ENCODE measurements at regions not wholly inside any gene's neighbourhood (a gene's known extent, or its start where the extent isn't known, plus 50 kb on each side); places are given as distances from the start of the nearest gene placed in this dataset.
"Not testable (repeated sequence)": the region's sequence is repeated elsewhere in the genome, so short reads cannot be mapped to it uniquely, and the experiment has no call there.

- H3K4me3 ChIP-seq (ENCODE audit: low read length in 2 of 2), result no peak overlapping the region
- no peak for DNase-seq (ENCODE audit: low read depth in 6 of 9, low spot score in 9 of 9)
- no peaks in the 10 kb centered on the region for H3K36me3 ChIP-seq (ENCODE audit: control insufficient read depth in 2 of 2, insufficient read depth in 2 of 2, low read length in 1 of 2)
- H3K27me3 ChIP-seq (ENCODE audit: control insufficient read depth in 2 of 2, insufficient read depth in 1 of 2, low read length in 1 of 2), result no peaks in the 10 kb centered on the region
- no peak overlapping the region for H3K27ac ChIP-seq (ENCODE audit: low read depth in 1 of 2, low read length in 1 of 2)
- H3K9me3 ChIP-seq (ENCODE audit: control insufficient read depth in 2 of 2, insufficient read depth in 1 of 2, low read length in 1 of 2), result no peaks in the 10 kb centered on the region
- 90% methylated on average over 4 of the region's 4 CpGs for WGBS
- no peaks in the 10 kb centered on the region for H3K4me1 ChIP-seq (ENCODE audit: control insufficient read depth in 2 of 2, insufficient read depth in 2 of 2, low read length in 2 of 2)
Observed at GRCh38 chr1:177869586-177869985, 100.3 kb downstream of the SEC16B start.

- not testable (repeated sequence) for H3K27ac ChIP-seq (ENCODE audit: low read depth in 1 of 2, low read length in 1 of 2); H3K27me3 ChIP-seq (ENCODE audit: control insufficient read depth in 2 of 2, insufficient read depth in 1 of 2, low read length in 1 of 2); DNase-seq (ENCODE audit: low read depth in 6 of 9, low spot score in 9 of 9); H3K4me3 ChIP-seq (ENCODE audit: low read length in 2 of 2); H3K36me3 ChIP-seq (ENCODE audit: control insufficient read depth in 2 of 2, insufficient read depth in 2 of 2, low read length in 1 of 2); H3K9me3 ChIP-seq (ENCODE audit: control insufficient read depth in 2 of 2, insufficient read depth in 1 of 2, low read length in 1 of 2); H3K4me1 ChIP-seq (ENCODE audit: control insufficient read depth in 2 of 2, insufficient read depth in 2 of 2, low read length in 2 of 2)
Observed at GRCh38 chr1:177869011-177869410, 100.8 kb downstream of the SEC16B start.

- Histone ChIP-seq H3K4me1 (ENCODE audit: control insufficient read depth in 2 of 2, insufficient read depth in 2 of 2, low read length in 2 of 2) (no peaks in the 10 kb centered on the region), H3K4me3 (ENCODE audit: low read length in 2 of 2) (no peak overlapping the region), H3K9me3 (ENCODE audit: control insufficient read depth in 2 of 2, insufficient read depth in 1 of 2, low read length in 1 of 2) (no peaks in the 10 kb centered on the region), H3K27ac (ENCODE audit: low read depth in 1 of 2, low read length in 1 of 2) (no peak overlapping the region), H3K27me3 (ENCODE audit: control insufficient read depth in 2 of 2, insufficient read depth in 1 of 2, low read length in 1 of 2) (no peaks in the 10 kb centered on the region), H3K36me3 (ENCODE audit: control insufficient read depth in 2 of 2, insufficient read depth in 2 of 2, low read length in 1 of 2) (no peaks in the 10 kb centered on the region)
- DNase-seq (ENCODE audit: low read depth in 6 of 9, low spot score in 9 of 9), result no peak
- WGBS, result 92% methylated on average over 3 of the region's 3 CpGs
Observed at GRCh38 chr1:177865807-177866206, 104.1 kb downstream of the SEC16B start.

GRCh38 chr1:177864538-177865305 is 105.1 kb downstream of the SEC16B start:
- H3K27me3 ChIP-seq (ENCODE audit: control insufficient read depth in 2 of 2, insufficient read depth in 1 of 2, low read length in 1 of 2), result no peaks in the 10 kb centered on the region
- 72% methylated on average over 2 of the region's 2 CpGs for WGBS
- no peak overlapping the region for H3K4me3 ChIP-seq (ENCODE audit: low read length in 2 of 2)
- no peak overlapping the region for H3K27ac ChIP-seq (ENCODE audit: low read depth in 1 of 2, low read length in 1 of 2)
- H3K4me1 ChIP-seq (ENCODE audit: control insufficient read depth in 2 of 2, insufficient read depth in 2 of 2, low read length in 2 of 2), result no peaks in the 10 kb centered on the region
- no peaks in the 10 kb centered on the region for H3K36me3 ChIP-seq (ENCODE audit: control insufficient read depth in 2 of 2, insufficient read depth in 2 of 2, low read length in 1 of 2)
- no peak for DNase-seq (ENCODE audit: low read depth in 6 of 9, low spot score in 9 of 9)
- H3K9me3 ChIP-seq (ENCODE audit: control insufficient read depth in 2 of 2, insufficient read depth in 1 of 2, low read length in 1 of 2), result no peaks in the 10 kb centered on the region

- no peaks in the 10 kb centered on the region for H3K27me3 ChIP-seq (ENCODE audit: control insufficient read depth in 2 of 2, insufficient read depth in 1 of 2, low read length in 1 of 2)
- H3K9me3 ChIP-seq (ENCODE audit: control insufficient read depth in 2 of 2, insufficient read depth in 1 of 2, low read length in 1 of 2), result no peaks in the 10 kb centered on the region
- H3K36me3 ChIP-seq (ENCODE audit: control insufficient read depth in 2 of 2, insufficient read depth in 2 of 2, low read length in 1 of 2), result no peaks in the 10 kb centered on the region
- no peak overlapping the region for H3K4me3 ChIP-seq (ENCODE audit: low read length in 2 of 2)
- no peak overlapping the region for H3K27ac ChIP-seq (ENCODE audit: low read depth in 1 of 2, low read length in 1 of 2)
- DNase-seq (ENCODE audit: low read depth in 6 of 9, low spot score in 9 of 9), result no peak
- no peaks in the 10 kb centered on the region for H3K4me1 ChIP-seq (ENCODE audit: control insufficient read depth in 2 of 2, insufficient read depth in 2 of 2, low read length in 2 of 2)
- 98% methylated on average over 4 of the region's 4 CpGs for WGBS
Observed at GRCh38 chr1:177863796-177864195, 106.1 kb downstream of the SEC16B start.

- Histone ChIP-seq H3K9me3 (ENCODE audit: control insufficient read depth in 2 of 2, insufficient read depth in 1 of 2, low read length in 1 of 2) (no peaks in the 10 kb centered on the region), H3K4me3 (ENCODE audit: low read length in 2 of 2) (no peak overlapping the region), H3K27ac (ENCODE audit: low read depth in 1 of 2, low read length in 1 of 2) (no peak overlapping the region), H3K4me1 (ENCODE audit: control insufficient read depth in 2 of 2, insufficient read depth in 2 of 2, low read length in 2 of 2) (peaks cover 3 to 7% of the 10 kb centered on the region in 2 donors), H3K27me3 (ENCODE audit: control insufficient read depth in 2 of 2, insufficient read depth in 1 of 2, low read length in 1 of 2) (no peaks in the 10 kb centered on the region), H3K36me3 (ENCODE audit: control insufficient read depth in 2 of 2, insufficient read depth in 2 of 2, low read length in 1 of 2) (no peaks in the 10 kb centered on the region)
- DNase-seq (ENCODE audit: low read depth in 6 of 9, low spot score in 9 of 9), result no peak
- 86% methylated on average over 2 of the region's 2 CpGs for WGBS
Observed at GRCh38 chr1:177862916-177863315, 106.9 kb downstream of the SEC16B start.

- Histone ChIP-seq H3K4me1 (ENCODE audit: control insufficient read depth in 2 of 2, insufficient read depth in 2 of 2, low read length in 2 of 2) (peaks cover 3 to 15% of the 10 kb centered on the region in 2 donors), H3K27ac (ENCODE audit: low read depth in 1 of 2, low read length in 1 of 2) (no peak overlapping the region), H3K4me3 (ENCODE audit: low read length in 2 of 2) (no peak overlapping the region), H3K36me3 (ENCODE audit: control insufficient read depth in 2 of 2, insufficient read depth in 2 of 2, low read length in 1 of 2) (no peaks in the 10 kb centered on the region), H3K27me3 (ENCODE audit: control insufficient read depth in 2 of 2, insufficient read depth in 1 of 2, low read length in 1 of 2) (no peaks in the 10 kb centered on the region), H3K9me3 (ENCODE audit: control insufficient read depth in 2 of 2, insufficient read depth in 1 of 2, low read length in 1 of 2) (no peaks in the 10 kb centered on the region)
- DNase-seq (ENCODE audit: low read depth in 6 of 9, low spot score in 9 of 9), result no peak
- WGBS, result 91% methylated on average over 2 of the region's 2 CpGs
Observed at GRCh38 chr1:177859572-177859971, 110.3 kb downstream of the SEC16B start.

GRCh38 chr1:177858332-177858821 is 111.5 kb downstream of the SEC16B start:
- Histone ChIP-seq H3K4me3 (ENCODE audit: low read length in 2 of 2) (no peak overlapping the region), H3K27ac (ENCODE audit: low read depth in 1 of 2, low read length in 1 of 2) (peak overlapping the region in 1 of 2 donors; percentile 67), H3K9me3 (ENCODE audit: control insufficient read depth in 2 of 2, insufficient read depth in 1 of 2, low read length in 1 of 2) (no peaks in the 10 kb centered on the region), H3K36me3 (ENCODE audit: control insufficient read depth in 2 of 2, insufficient read depth in 2 of 2, low read length in 1 of 2) (no peaks in the 10 kb centered on the region), H3K4me1 (ENCODE audit: control insufficient read depth in 2 of 2, insufficient read depth in 2 of 2, low read length in 2 of 2) (peaks cover 3 to 15% of the 10 kb centered on the region in 2 donors), H3K27me3 (ENCODE audit: control insufficient read depth in 2 of 2, insufficient read depth in 1 of 2, low read length in 1 of 2) (no peaks in the 10 kb centered on the region)
- 29% methylated on average over 10 of the region's 10 CpGs for WGBS
- DNase-seq (ENCODE audit: low read depth in 6 of 9, low spot score in 9 of 9), result peak in 5 of 9 donors; percentile 1 to 44 (median 13)

- H3K36me3 ChIP-seq (ENCODE audit: control insufficient read depth in 2 of 2, insufficient read depth in 2 of 2, low read length in 1 of 2), result no peaks in the 10 kb centered on the region
Observed at GRCh38 chr1:177857285-177857684, 112.6 kb downstream of the SEC16B start.

More at GRCh38 chr1:177857285-177857684, 112.6 kb downstream of the SEC16B start:
- H3K27ac ChIP-seq (ENCODE audit: low read depth in 1 of 2, low read length in 1 of 2), result no peak overlapping the region
- H3K4me1 ChIP-seq (ENCODE audit: control insufficient read depth in 2 of 2, insufficient read depth in 2 of 2, low read length in 2 of 2), result peaks cover 3 to 15% of the 10 kb centered on the region in 2 donors
- no peaks in the 10 kb centered on the region for H3K9me3 ChIP-seq (ENCODE audit: control insufficient read depth in 2 of 2, insufficient read depth in 1 of 2, low read length in 1 of 2)
- no peak for DNase-seq (ENCODE audit: low read depth in 6 of 9, low spot score in 9 of 9)
- no peaks in the 10 kb centered on the region for H3K27me3 ChIP-seq (ENCODE audit: control insufficient read depth in 2 of 2, insufficient read depth in 1 of 2, low read length in 1 of 2)
- no peak overlapping the region for H3K4me3 ChIP-seq (ENCODE audit: low read length in 2 of 2)
- WGBS, result 87% methylated on average over 5 of the region's 5 CpGs
